SU-DHL-6 (cell line): ENCODE measurements at regions not wholly inside any gene's neighbourhood (a gene's known extent, or its start where the extent isn't known, plus 50 kb on each side); places are given as distances from the start of the nearest gene placed in this dataset.

Experiments used
- CTCF ChIP-seq: fragments of 200-600 bp; sonication (generic); IDR thresholded peaks from one replicate; pipeline ENCODE4 v1.5.1; 2017; ENCODE audit warnings: antibody characterized with exemption, mild to moderate bottlenecking, low read length, moderate library complexity; ENCODE audit not compliant: insufficient read depth, poor library complexity, severe bottlenecking
- EZH2phosphoT487 ChIP-seq: fragments of 200-600 bp; sonication (generic), shearing (Covaris generic); conservative IDR thresholded peaks from 2 replicates; pipeline ENCODE4 v1.6.1; 2018; ENCODE audit warnings: mild to moderate bottlenecking, antibody characterized with exemption, low read length, moderate library complexity, mixed read lengths

- TF ChIP-seq CTCF (no peak), EZH2phosphoT487 (no peak)
Observed at GRCh38 chr21:35530766-35531165, 481.7 kb upstream of the RUNX1 start.
